Prostate gland (tissue), 2 donors: ENCODE measurements at regions not wholly inside any gene's neighbourhood (a gene's known extent, or its start where the extent isn't known, plus 50 kb on each side); places are given as distances from the start of the nearest gene placed in this dataset.

Experiments used
- CTCF ChIP-seq, 4 experiments: fragments of 200-600 bp in 2 of 4; fragments of 450-650 bp in 2 of 4; sonication (generic) in 2 of 4; IDR thresholded peaks; 1 replicate in 3 of 4; 2 replicates in 1 of 4; pipeline ENCODE4 v1.5.1; 2016 to 2019; ENCODE audit warnings: antibody characterized with exemption in 4 of 4, mild to moderate bottlenecking in 2 of 4, moderate library complexity in 2 of 4
- POLR2AphosphoS5 ChIP-seq: sonication (generic); formaldehyde crosslinking; IDR thresholded peaks from one replicate; pipeline ENCODE4 v1.6.1; 2017; ENCODE audit warnings: antibody characterized with exemption

- TF ChIP-seq CTCF (IDR thresholded peaks at IDR 0.05) (no peak), POLR2AphosphoS5 (no peak)
Measured at GRCh38 chr12:47387994-47388393, 308.2 kb upstream of the AMIGO2 start.
